Large intestine (tissue), 3 donors: ENCODE measurements at regions not wholly inside any gene's neighbourhood (a gene's known extent, or its start where the extent isn't known, plus 50 kb on each side); places are given as distances from the start of the nearest gene placed in this dataset.

Experiments
- DNase-seq, 2 donors: peaks; one replicate each; pipeline versions ENCODE4 v3.0.0 to v3.0.0-alpha.2; 2013
- H3K27ac ChIP-seq: one replicate; pipeline ENCODE4 v1.5.1; 2013; ENCODE audit warnings: low read length
- H3K27me3 ChIP-seq: 2 replicates; pipeline ENCODE4 v1.6.1; 2013; ENCODE audit warnings: low read length; ENCODE audit not compliant: control insufficient read depth, insufficient read depth
- H3K36me3 ChIP-seq: 2 replicates; pipeline ENCODE4 v1.6.1; 2013; ENCODE audit warnings: low read length; ENCODE audit not compliant: control insufficient read depth, insufficient read depth
- H3K4me1 ChIP-seq: one replicate; pipeline ENCODE4 v1.6.1; 2013; ENCODE audit warnings: low read length; ENCODE audit not compliant: control insufficient read depth, insufficient read depth
- H3K4me3 ChIP-seq: one replicate; pipeline ENCODE4 v1.5.1; 2013; ENCODE audit warnings: low read length
- H3K9me3 ChIP-seq: one replicate; pipeline ENCODE4 v1.6.1; 2013; ENCODE audit warnings: mild to moderate bottlenecking, low read depth, low read length, moderate library complexity; ENCODE audit not compliant: control insufficient read depth
- WGBS: methylation state at CpG from one replicate; pipeline ENCODE4 v1.1.5; 2013; ENCODE audit warnings: low lambda C conversion rate; ENCODE audit not compliant: insufficient coverage; 5-methylcytosine and 5-hydroxymethylcytosine counted together

- Histone ChIP-seq H3K4me1 (no peaks in the 10 kb centered on the region), H3K36me3 (no peaks in the 10 kb centered on the region), H3K9me3 (no peaks in the 10 kb centered on the region), H3K27ac (no peak overlapping the region), H3K4me3 (no peak overlapping the region), H3K27me3 (no peaks in the 10 kb centered on the region)
- WGBS: 50% methylated on average over 1 of the region's 1 CpG
- DNase-seq: peak; percentile 72 to 81
Measured at GRCh38 chr12:92342574-92342973, 196.9 kb upstream of the BTG1 start.

GRCh38 chr12:92341065-92341668, 195.5 kb upstream of the BTG1 start:
- H3K27ac ChIP-seq: peak overlapping the region; percentile 67
- DNase-seq: peak; percentile 12 to 62
- WGBS: 56% methylated on average over 3 of the region's 13 CpGs
- H3K4me1 ChIP-seq: no peaks in the 10 kb centered on the region
- H3K9me3 ChIP-seq: no peaks in the 10 kb centered on the region
- H3K4me3 ChIP-seq: peak overlapping the region; percentile 22
- H3K27me3 ChIP-seq: no peaks in the 10 kb centered on the region
- H3K36me3 ChIP-seq: no peaks in the 10 kb centered on the region

GRCh38 chr12:92340441-92341064, 194.9 kb upstream of the BTG1 start:
- Histone ChIP-seq H3K36me3 (no peaks in the 10 kb centered on the region), H3K9me3 (no peaks in the 10 kb centered on the region), H3K27ac (peak overlapping the region; percentile 67), H3K4me3 (no peak overlapping the region), H3K27me3 (no peaks in the 10 kb centered on the region), H3K4me1 (no peaks in the 10 kb centered on the region)
- WGBS: 80% methylated on average over 3 of the region's 6 CpGs
- no peak for DNase-seq

GRCh38 chr12:92340003-92340402, 194.4 kb upstream of the BTG1 start:
- Histone ChIP-seq H3K4me3 (no peak overlapping the region), H3K27ac (no peak overlapping the region), H3K27me3 (no peaks in the 10 kb centered on the region), H3K9me3 (no peaks in the 10 kb centered on the region), H3K4me1 (no peaks in the 10 kb centered on the region), H3K36me3 (no peaks in the 10 kb centered on the region)
- DNase-seq: no peak
- no CpG with 5 or more reads among the region's 1 CpG for WGBS

- H3K4me3 ChIP-seq: no peak overlapping the region
- no peak overlapping the region for H3K27ac ChIP-seq
- no peaks in the 10 kb centered on the region for H3K36me3 ChIP-seq
- no peaks in the 10 kb centered on the region for H3K27me3 ChIP-seq
- no peaks in the 10 kb centered on the region for H3K9me3 ChIP-seq
- WGBS: no CpG with 5 or more reads among the region's 13 CpGs
- no peaks in the 10 kb centered on the region for H3K4me1 ChIP-seq
- no peak for DNase-seq
Measured at GRCh38 chr12:92339198-92339821, 193.7 kb upstream of the BTG1 start.

GRCh38 chr12:92338671-92339070, 193.0 kb upstream of the BTG1 start:
- H3K4me1 ChIP-seq: no peaks in the 10 kb centered on the region
- H3K9me3 ChIP-seq: no peaks in the 10 kb centered on the region
- no peaks in the 10 kb centered on the region for H3K36me3 ChIP-seq
- H3K27ac ChIP-seq: no peak overlapping the region
- H3K27me3 ChIP-seq: no peaks in the 10 kb centered on the region
- DNase-seq: no peak
- no CpG with 5 or more reads among the region's 1 CpG for WGBS
- no peak overlapping the region for H3K4me3 ChIP-seq

- H3K4me1 ChIP-seq: no peaks in the 10 kb centered on the region
- no peaks in the 10 kb centered on the region for H3K9me3 ChIP-seq
Measured at GRCh38 chr12:92338102-92338501, 192.5 kb upstream of the BTG1 start.

GRCh38 chr12:92337128-92337527, 191.5 kb upstream of the BTG1 start:
- no peaks in the 10 kb centered on the region for H3K27me3 ChIP-seq
- no peaks in the 10 kb centered on the region for H3K36me3 ChIP-seq
- DNase-seq: no peak
- H3K4me1 ChIP-seq: no peaks in the 10 kb centered on the region
- no peak overlapping the region for H3K4me3 ChIP-seq
- no peaks in the 10 kb centered on the region for H3K9me3 ChIP-seq
- WGBS: 75% methylated on average over 2 of the region's 4 CpGs
- no peak overlapping the region for H3K27ac ChIP-seq

More at GRCh38 chr12:92338102-92338501, 192.5 kb upstream of the BTG1 start:
- no CpG with 5 or more reads among the region's 2 CpGs for WGBS
- Histone ChIP-seq H3K36me3 (no peaks in the 10 kb centered on the region), H3K27me3 (no peaks in the 10 kb centered on the region), H3K4me3 (no peak overlapping the region), H3K27ac (no peak overlapping the region)
- DNase-seq: no peak

GRCh38 chr12:92336641-92337040, 191.0 kb upstream of the BTG1 start:
- 100% methylated on average over 1 of the region's 2 CpGs for WGBS
- Histone ChIP-seq H3K36me3 (no peaks in the 10 kb centered on the region), H3K4me1 (no peaks in the 10 kb centered on the region), H3K27ac (no peak overlapping the region), H3K27me3 (no peaks in the 10 kb centered on the region), H3K9me3 (no peaks in the 10 kb centered on the region), H3K4me3 (no peak overlapping the region)
- DNase-seq: no peak

- no peaks in the 10 kb centered on the region for H3K9me3 ChIP-seq
- 76% methylated on average over 3 of the region's 4 CpGs for WGBS
- no peaks in the 10 kb centered on the region for H3K27me3 ChIP-seq
- DNase-seq: no peak
- no peaks in the 10 kb centered on the region for H3K36me3 ChIP-seq
- H3K4me1 ChIP-seq: peaks cover 2% of the 10 kb centered on the region
- no peak overlapping the region for H3K27ac ChIP-seq
- no peak overlapping the region for H3K4me3 ChIP-seq
Measured at GRCh38 chr12:92335831-92336230, 190.2 kb upstream of the BTG1 start.
